ENCODE measurements at regions not wholly inside any gene's neighbourhood (a gene's known extent, or its start where the extent isn't known, plus 50 kb on each side); places are given as distances from the start of the nearest gene placed in this dataset.
"Not testable (repeated sequence)": the region's sequence is repeated elsewhere in the genome, so short reads cannot be mapped to it uniquely, and the experiment has no call there.

GRCh38 chr2:207228402-207228801, 62.7 kb upstream of the KLF7 start:
- Histone ChIP-seq H3K27me3 (ENCODE audit: insufficient read depth, low read length) (no peaks in the 10 kb centered on the region), H2AFZ (ENCODE audit: low read depth, low read length) (no peak overlapping the region), H3K4me1 (ENCODE audit: insufficient read depth, low read length) (peaks cover 29% of the 10 kb centered on the region), H3K4me3 (ENCODE audit: low read length) (no peak overlapping the region), H3K36me3 (ENCODE audit: insufficient read depth, low read length) (no peaks in the 10 kb centered on the region), H3K9me3 (ENCODE audit: low read length) (no peaks in the 10 kb centered on the region)

- peaks cover 26% of the 10 kb centered on the region for H3K4me1 ChIP-seq (ENCODE audit: insufficient read depth, low read length)
- H3K9me3 ChIP-seq (ENCODE audit: low read length), result no peaks in the 10 kb centered on the region
- H2AFZ ChIP-seq (ENCODE audit: low read depth, low read length), result no peak overlapping the region
- H3K4me3 ChIP-seq (ENCODE audit: low read length), result no peak overlapping the region
- H3K27me3 ChIP-seq (ENCODE audit: insufficient read depth, low read length), result no peaks in the 10 kb centered on the region
- H3K36me3 ChIP-seq (ENCODE audit: insufficient read depth, low read length), result no peaks in the 10 kb centered on the region
Measured at GRCh38 chr2:207229161-207229560, 63.4 kb upstream of the KLF7 start.

GRCh38 chr2:207230261-207231105, 64.7 kb upstream of the KLF7 start:
- no peak overlapping the region for H3K4me3 ChIP-seq (ENCODE audit: low read length)
- H3K9me3 ChIP-seq (ENCODE audit: low read length), result no peaks in the 10 kb centered on the region
- no peaks in the 10 kb centered on the region for H3K36me3 ChIP-seq (ENCODE audit: insufficient read depth, low read length)
- H3K27me3 ChIP-seq (ENCODE audit: insufficient read depth, low read length), result no peaks in the 10 kb centered on the region
- no peak overlapping the region for H2AFZ ChIP-seq (ENCODE audit: low read depth, low read length)
- peaks cover 18% of the 10 kb centered on the region for H3K4me1 ChIP-seq (ENCODE audit: insufficient read depth, low read length)

GRCh38 chr2:207231106-207231865, 65.5 kb upstream of the KLF7 start:
- H3K9me3 ChIP-seq (ENCODE audit: low read length), result no peaks in the 10 kb centered on the region
- peaks cover 12% of the 10 kb centered on the region for H3K4me1 ChIP-seq (ENCODE audit: insufficient read depth, low read length)
- H3K27me3 ChIP-seq (ENCODE audit: insufficient read depth, low read length), result no peaks in the 10 kb centered on the region
- no peak overlapping the region for H3K4me3 ChIP-seq (ENCODE audit: low read length)
- no peaks in the 10 kb centered on the region for H3K36me3 ChIP-seq (ENCODE audit: insufficient read depth, low read length)
- H2AFZ ChIP-seq (ENCODE audit: low read depth, low read length), result no peak overlapping the region

GRCh38 chr2:207231967-207232366, 66.2 kb upstream of the KLF7 start:
- Histone ChIP-seq H3K36me3 (ENCODE audit: insufficient read depth, low read length) (no peaks in the 10 kb centered on the region), H3K9me3 (ENCODE audit: low read length) (no peaks in the 10 kb centered on the region), H2AFZ (ENCODE audit: low read depth, low read length) (no peak overlapping the region), H3K27me3 (ENCODE audit: insufficient read depth, low read length) (no peaks in the 10 kb centered on the region), H3K4me1 (ENCODE audit: insufficient read depth, low read length) (peaks cover 12% of the 10 kb centered on the region), H3K4me3 (ENCODE audit: low read length) (no peak overlapping the region)

GRCh38 chr2:207233141-207233540, 67.4 kb upstream of the KLF7 start:
- not testable (repeated sequence) for H3K4me3 ChIP-seq (ENCODE audit: low read length); H3K27me3 ChIP-seq (ENCODE audit: insufficient read depth, low read length)

GRCh38 chr2:207233731-207234130, 68.0 kb upstream of the KLF7 start:
- no peaks in the 10 kb centered on the region for H3K9me3 ChIP-seq (ENCODE audit: low read length)
- H3K27me3 ChIP-seq (ENCODE audit: insufficient read depth, low read length), result no peaks in the 10 kb centered on the region
- no peaks in the 10 kb centered on the region for H3K36me3 ChIP-seq (ENCODE audit: insufficient read depth, low read length)
- no peak overlapping the region for H2AFZ ChIP-seq (ENCODE audit: low read depth, low read length)
- peaks cover 12% of the 10 kb centered on the region for H3K4me1 ChIP-seq (ENCODE audit: insufficient read depth, low read length)
- no peak overlapping the region for H3K4me3 ChIP-seq (ENCODE audit: low read length)

More at GRCh38 chr2:207233141-207233540, 67.4 kb upstream of the KLF7 start:
- not testable (repeated sequence) for H3K36me3 ChIP-seq (ENCODE audit: insufficient read depth, low read length); H3K9me3 ChIP-seq (ENCODE audit: low read length); H2AFZ ChIP-seq (ENCODE audit: low read depth, low read length)
- H3K4me1 ChIP-seq (ENCODE audit: insufficient read depth, low read length), result peaks cover 12% of the 10 kb centered on the region

GRCh38 chr2:207235621-207236020, 69.9 kb upstream of the KLF7 start:
- Histone ChIP-seq H3K4me3 (ENCODE audit: low read length) (no peak overlapping the region), H3K9me3 (ENCODE audit: low read length) (no peaks in the 10 kb centered on the region), H3K4me1 (ENCODE audit: insufficient read depth, low read length) (peaks cover 12% of the 10 kb centered on the region), H3K36me3 (ENCODE audit: insufficient read depth, low read length) (no peaks in the 10 kb centered on the region), H3K27me3 (ENCODE audit: insufficient read depth, low read length) (no peaks in the 10 kb centered on the region), H2AFZ (ENCODE audit: low read depth, low read length) (no peak overlapping the region)

GRCh38 chr2:207236156-207236935, 70.6 kb upstream of the KLF7 start:
- H3K4me3 ChIP-seq (ENCODE audit: low read length), result no peak overlapping the region
- no peaks in the 10 kb centered on the region for H3K36me3 ChIP-seq (ENCODE audit: insufficient read depth, low read length)
- peaks cover 6% of the 10 kb centered on the region for H3K4me1 ChIP-seq (ENCODE audit: insufficient read depth, low read length)
- H2AFZ ChIP-seq (ENCODE audit: low read depth, low read length), result no peak overlapping the region
- no peaks in the 10 kb centered on the region for H3K27me3 ChIP-seq (ENCODE audit: insufficient read depth, low read length)
- H3K9me3 ChIP-seq (ENCODE audit: low read length), result no peaks in the 10 kb centered on the region

- Histone ChIP-seq H3K4me1 (ENCODE audit: insufficient read depth, low read length) (no peaks in the 10 kb centered on the region), H3K27me3 (ENCODE audit: insufficient read depth, low read length) (no peaks in the 10 kb centered on the region), H2AFZ (ENCODE audit: low read depth, low read length) (no peak overlapping the region), H3K9me3 (ENCODE audit: low read length) (no peaks in the 10 kb centered on the region), H3K4me3 (ENCODE audit: low read length) (no peak overlapping the region), H3K36me3 (ENCODE audit: insufficient read depth, low read length) (no peaks in the 10 kb centered on the region)
Measured at GRCh38 chr2:207238831-207239701, 73.3 kb upstream of the KLF7 start.

- H3K9me3 ChIP-seq (ENCODE audit: low read length), result no peaks in the 10 kb centered on the region
- no peaks in the 10 kb centered on the region for H3K36me3 ChIP-seq (ENCODE audit: insufficient read depth, low read length)
- no peaks in the 10 kb centered on the region for H3K27me3 ChIP-seq (ENCODE audit: insufficient read depth, low read length)
- H2AFZ ChIP-seq (ENCODE audit: low read depth, low read length), result no peak overlapping the region
- H3K4me1 ChIP-seq (ENCODE audit: insufficient read depth, low read length), result no peaks in the 10 kb centered on the region
- H3K4me3 ChIP-seq (ENCODE audit: low read length), result no peak overlapping the region
Measured at GRCh38 chr2:207239754-207240494, 74.2 kb upstream of the KLF7 start.

GRCh38 chr2:207240649-207241048, 74.9 kb upstream of the KLF7 start:
- no peaks in the 10 kb centered on the region for H3K27me3 ChIP-seq (ENCODE audit: insufficient read depth, low read length)
- H3K4me3 ChIP-seq (ENCODE audit: low read length), result no peak overlapping the region
- no peaks in the 10 kb centered on the region for H3K4me1 ChIP-seq (ENCODE audit: insufficient read depth, low read length)
- H3K9me3 ChIP-seq (ENCODE audit: low read length), result no peaks in the 10 kb centered on the region
- no peaks in the 10 kb centered on the region for H3K36me3 ChIP-seq (ENCODE audit: insufficient read depth, low read length)
- H2AFZ ChIP-seq (ENCODE audit: low read depth, low read length), result no peak overlapping the region

Measured in neuron (in vitro differentiated cells).